ENCODE measurements at regions not wholly inside any gene's neighbourhood (a gene's known extent, or its start where the extent isn't known, plus 50 kb on each side); places are given as distances from the start of the nearest gene placed in this dataset.

- TF ChIP-seq CTCF (IDR thresholded peaks at IDR 0.05) (no peak), POLR2A (IDR thresholded peaks at IDR 0.05) (no peak)
Measured at GRCh38 chr11:112735470-112735869, 225.8 kb upstream of the NCAM1 start.
